K562 (cell line): ENCODE measurements at regions not wholly inside any gene's neighbourhood (a gene's known extent, or its start where the extent isn't known, plus 50 kb on each side); places are given as distances from the start of the nearest gene placed in this dataset.

Source experiments
- ARHGAP35 ChIP-seq: fragments of 450-650 bp; IDR thresholded peaks from 2 replicates; pipeline ENCODE4 v1.6.1; 2018; ENCODE audit not compliant: partially characterized antibody
- HNRNPUL1 ChIP-seq: fragments of 200-400 bp; formaldehyde crosslinking; IDR thresholded peaks from 2 replicates; pipeline ENCODE4 v1.6.1; 2017; ENCODE audit warnings: low read length
- LEF1 ChIP-seq: fragments of 450-650 bp; IDR thresholded peaks from 2 replicates; pipeline ENCODE4 v1.6.1; 2016; ENCODE audit warnings: mild to moderate bottlenecking
- POLR2B ChIP-seq: fragments of 450-650 bp; IDR thresholded peaks from 2 replicates; pipeline ENCODE4 v1.6.1; 2018; ENCODE audit warnings: low read depth; ENCODE audit not compliant: partially characterized antibody
- TBL1XR1 ChIP-seq, 2 experiments: IDR thresholded peaks; 2 replicates each; pipeline ENCODE4 v1.6.1; 2012; ENCODE audit warnings: improper control_type of control experiment in 2 of 2, low read length in 2 of 2, mild to moderate bottlenecking in 1 of 2
- TF ChIP-seq, protein P1 (sequence below), 3 experiments: IDR thresholded peaks in 2 of 3; conservative IDR thresholded peaks in 1 of 3; 2 replicates each; pipeline ENCODE4 v1.5.1; 2011 to 2012; ENCODE audit warnings: low read length in 3 of 3, mild to moderate bottlenecking in 3 of 3, control low read depth in 2 of 3, improper control_type of control experiment in 1 of 3, inconsistent platforms in 1 of 3, low read depth in 1 of 3, mixed read lengths in 1 of 3, moderate library complexity in 1 of 3; ENCODE audit not compliant: insufficient read depth in 2 of 3
- TF ChIP-seq, protein P2 (sequence below): IDR thresholded peaks from 2 replicates; pipeline ENCODE4 v1.6.1; 2016; ENCODE audit warnings: missing genetic modification characterization, missing compliant biosample characterization
- TF ChIP-seq, protein P3 (sequence below), 3 experiments: fragments of 200-800 bp in 1 of 3; sonication (Bioruptor generic) in 1 of 3; sonication (generic) in 1 of 3; formaldehyde crosslinking in 1 of 3; IDR thresholded peaks; 2 replicates each; pipeline versions ENCODE4 v1.6.1 to v1.8.0; 2016 to 2022; ENCODE audit warnings: mild to moderate bottlenecking in 2 of 3, missing compliant biosample characterization in 2 of 3, missing genetic modification characterization in 2 of 3, missing genetic modification reagents in 1 of 3
- TF ChIP-seq, protein P4 (sequence below): IDR thresholded peaks from 3 replicates; pipeline ENCODE4 v1.6.1; 2011; ENCODE audit warnings: borderline replicate concordance, mild to moderate bottlenecking; ENCODE audit not compliant: insufficient read length, insufficient read depth
- TF ChIP-seq, protein P5 (sequence below): fragments of 250-450 bp; sonication (Bioruptor Pico); IDR thresholded peaks from 2 replicates; pipeline ENCODE4 v1.8.0; 2021; ENCODE audit warnings: moderate library complexity, mild to moderate bottlenecking, inconsistent platforms

DNA sequence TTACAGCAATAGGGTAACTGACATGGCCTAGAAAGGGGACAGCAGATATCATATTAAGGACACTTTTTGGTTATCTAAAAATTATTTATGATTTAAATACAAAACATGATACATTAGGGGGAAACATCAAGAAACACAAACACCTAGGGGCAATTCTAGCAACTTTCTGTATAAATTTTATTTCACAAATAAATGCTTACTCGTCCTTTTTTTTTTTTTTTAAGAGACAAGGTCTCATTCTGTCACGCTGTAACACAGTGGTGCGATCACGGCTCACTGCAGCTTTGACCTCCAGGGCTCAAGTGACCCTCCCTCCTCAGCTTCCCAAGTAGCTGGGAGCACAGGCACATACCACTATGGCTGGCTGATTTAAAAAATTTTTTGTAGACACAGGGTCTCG is 151.8 kb upstream of the BCOR start:
- TF ChIP-seq, protein P1, sequence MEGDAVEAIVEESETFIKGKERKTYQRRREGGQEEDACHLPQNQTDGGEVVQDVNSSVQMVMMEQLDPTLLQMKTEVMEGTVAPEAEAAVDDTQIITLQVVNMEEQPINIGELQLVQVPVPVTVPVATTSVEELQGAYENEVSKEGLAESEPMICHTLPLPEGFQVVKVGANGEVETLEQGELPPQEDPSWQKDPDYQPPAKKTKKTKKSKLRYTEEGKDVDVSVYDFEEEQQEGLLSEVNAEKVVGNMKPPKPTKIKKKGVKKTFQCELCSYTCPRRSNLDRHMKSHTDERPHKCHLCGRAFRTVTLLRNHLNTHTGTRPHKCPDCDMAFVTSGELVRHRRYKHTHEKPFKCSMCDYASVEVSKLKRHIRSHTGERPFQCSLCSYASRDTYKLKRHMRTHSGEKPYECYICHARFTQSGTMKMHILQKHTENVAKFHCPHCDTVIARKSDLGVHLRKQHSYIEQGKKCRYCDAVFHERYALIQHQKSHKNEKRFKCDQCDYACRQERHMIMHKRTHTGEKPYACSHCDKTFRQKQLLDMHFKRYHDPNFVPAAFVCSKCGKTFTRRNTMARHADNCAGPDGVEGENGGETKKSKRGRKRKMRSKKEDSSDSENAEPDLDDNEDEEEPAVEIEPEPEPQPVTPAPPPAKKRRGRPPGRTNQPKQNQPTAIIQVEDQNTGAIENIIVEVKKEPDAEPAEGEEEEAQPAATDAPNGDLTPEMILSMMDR (IDR thresholded peaks at IDR 0.05 in 2 of 3, conservative IDR thresholded peaks at IDR 0.05 in 1 of 3; ENCODE audit: insufficient read depth in 2 of 3, low read depth in 1 of 3, low read length in 3 of 3): no peak
- TF ChIP-seq, protein P2, sequence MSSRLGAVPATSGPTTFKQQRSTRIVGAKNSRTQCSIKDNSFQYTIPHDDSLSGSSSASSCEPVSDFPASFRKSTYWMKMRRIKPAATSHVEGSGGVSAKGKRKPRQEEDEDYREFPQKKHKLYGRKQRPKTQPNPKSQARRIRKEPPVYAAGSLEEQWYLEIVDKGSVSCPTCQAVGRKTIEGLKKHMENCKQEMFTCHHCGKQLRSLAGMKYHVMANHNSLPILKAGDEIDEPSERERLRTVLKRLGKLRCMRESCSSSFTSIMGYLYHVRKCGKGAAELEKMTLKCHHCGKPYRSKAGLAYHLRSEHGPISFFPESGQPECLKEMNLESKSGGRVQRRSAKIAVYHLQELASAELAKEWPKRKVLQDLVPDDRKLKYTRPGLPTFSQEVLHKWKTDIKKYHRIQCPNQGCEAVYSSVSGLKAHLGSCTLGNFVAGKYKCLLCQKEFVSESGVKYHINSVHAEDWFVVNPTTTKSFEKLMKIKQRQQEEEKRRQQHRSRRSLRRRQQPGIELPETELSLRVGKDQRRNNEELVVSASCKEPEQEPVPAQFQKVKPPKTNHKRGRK (tag): no peak
- TF ChIP-seq TBL1XR1 (IDR thresholded peaks at IDR 0.05; ENCODE audit: low read length in 2 of 2) (no peak), HNRNPUL1 (no peak), POLR2B (no peak), ARHGAP35 (no peak), LEF1 (no peak)
- TF ChIP-seq, protein P3, sequence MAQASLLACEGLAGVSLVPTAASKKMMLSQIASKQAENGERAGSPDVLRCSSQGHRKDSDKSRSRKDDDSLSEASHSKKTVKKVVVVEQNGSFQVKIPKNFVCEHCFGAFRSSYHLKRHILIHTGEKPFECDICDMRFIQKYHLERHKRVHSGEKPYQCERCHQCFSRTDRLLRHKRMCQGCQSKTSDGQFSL (CRISPR knock-in tag; IDR thresholded peaks at IDR 0.05): no peak
- TF ChIP-seq, protein P3 (tag; IDR thresholded peaks at IDR 0.05): no peak
- TF ChIP-seq, protein P4, sequence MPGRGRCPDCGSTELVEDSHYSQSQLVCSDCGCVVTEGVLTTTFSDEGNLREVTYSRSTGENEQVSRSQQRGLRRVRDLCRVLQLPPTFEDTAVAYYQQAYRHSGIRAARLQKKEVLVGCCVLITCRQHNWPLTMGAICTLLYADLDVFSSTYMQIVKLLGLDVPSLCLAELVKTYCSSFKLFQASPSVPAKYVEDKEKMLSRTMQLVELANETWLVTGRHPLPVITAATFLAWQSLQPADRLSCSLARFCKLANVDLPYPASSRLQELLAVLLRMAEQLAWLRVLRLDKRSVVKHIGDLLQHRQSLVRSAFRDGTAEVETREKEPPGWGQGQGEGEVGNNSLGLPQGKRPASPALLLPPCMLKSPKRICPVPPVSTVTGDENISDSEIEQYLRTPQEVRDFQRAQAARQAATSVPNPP: no peak
- TF ChIP-seq, protein P5, sequence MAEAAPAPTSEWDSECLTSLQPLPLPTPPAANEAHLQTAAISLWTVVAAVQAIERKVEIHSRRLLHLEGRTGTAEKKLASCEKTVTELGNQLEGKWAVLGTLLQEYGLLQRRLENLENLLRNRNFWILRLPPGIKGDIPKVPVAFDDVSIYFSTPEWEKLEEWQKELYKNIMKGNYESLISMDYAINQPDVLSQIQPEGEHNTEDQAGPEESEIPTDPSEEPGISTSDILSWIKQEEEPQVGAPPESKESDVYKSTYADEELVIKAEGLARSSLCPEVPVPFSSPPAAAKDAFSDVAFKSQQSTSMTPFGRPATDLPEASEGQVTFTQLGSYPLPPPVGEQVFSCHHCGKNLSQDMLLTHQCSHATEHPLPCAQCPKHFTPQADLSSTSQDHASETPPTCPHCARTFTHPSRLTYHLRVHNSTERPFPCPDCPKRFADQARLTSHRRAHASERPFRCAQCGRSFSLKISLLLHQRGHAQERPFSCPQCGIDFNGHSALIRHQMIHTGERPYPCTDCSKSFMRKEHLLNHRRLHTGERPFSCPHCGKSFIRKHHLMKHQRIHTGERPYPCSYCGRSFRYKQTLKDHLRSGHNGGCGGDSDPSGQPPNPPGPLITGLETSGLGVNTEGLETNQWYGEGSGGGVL (CRISPR knock-in tag): no peak
